HG03064 (cell line): ENCODE measurements at regions not wholly inside any gene's neighbourhood (a gene's known extent, or its start where the extent isn't known, plus 50 kb on each side); places are given as distances from the start of the nearest gene placed in this dataset.
"Not testable (repeated sequence)": the region's sequence is repeated elsewhere in the genome, so short reads cannot be mapped to it uniquely, and the experiment has no call there.

ENCODE experiments used
- ATAC-seq: cut with Tn5 transposase; IDR thresholded peaks from one replicate; pipeline ENCODE4 v1.9.1; 2021; ENCODE audit warnings: low read depth; ENCODE audit not compliant: unreplicated experiment

- no peak for ATAC-seq
Measured at GRCh38 chr21:27787046-27787445, 820.2 kb upstream of the ADAMTS5 start.

DNA sequence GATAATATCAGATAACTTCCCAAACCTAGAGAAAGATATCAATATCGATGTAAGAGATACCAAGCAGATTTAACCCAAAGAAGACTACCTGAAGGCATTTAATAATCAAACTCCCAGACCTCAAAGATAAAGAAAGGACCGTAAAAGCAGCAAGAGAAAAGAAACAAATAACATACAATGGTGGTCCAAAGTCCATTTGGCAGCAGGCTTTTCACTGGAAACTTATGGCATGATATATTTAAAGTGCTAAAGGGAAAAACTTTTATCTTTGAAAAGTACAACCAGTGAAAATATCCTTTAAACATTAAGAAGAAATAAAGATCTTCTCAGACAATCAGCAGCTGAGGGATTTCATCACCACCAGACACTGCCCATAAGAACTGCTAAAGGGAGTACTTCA, 812.7 kb upstream of the ADAMTS5 start:
- no peak for ATAC-seq

DNA sequence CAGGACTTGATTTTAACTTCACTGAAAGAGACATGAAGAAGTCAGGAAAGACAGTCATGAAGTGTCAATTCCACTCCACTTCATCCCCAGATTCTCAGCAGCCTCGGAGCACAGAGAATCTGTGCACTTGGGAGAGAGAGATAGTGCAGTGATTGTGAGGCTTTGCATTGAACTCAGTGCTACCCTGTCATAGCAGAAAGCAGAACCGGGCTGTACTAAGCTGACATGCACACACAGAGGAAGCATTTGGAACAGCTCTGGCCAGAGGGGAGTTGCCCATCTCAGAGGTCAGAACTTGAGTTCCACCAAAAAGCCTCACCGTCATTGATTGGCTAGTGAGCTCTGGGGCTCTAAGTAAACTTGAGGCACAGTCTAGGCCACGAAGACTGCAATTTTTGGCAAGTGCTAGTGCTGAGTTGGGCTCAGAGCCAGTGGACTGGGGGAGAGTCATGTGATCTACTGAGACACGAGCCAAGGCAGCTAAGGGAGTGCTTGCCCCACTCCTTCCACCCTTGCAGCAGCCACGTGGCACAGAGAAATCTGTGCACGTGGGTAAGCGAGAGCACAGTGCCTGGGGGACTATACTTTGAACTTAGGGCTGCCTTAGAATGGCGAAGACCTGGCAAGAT, 810.2 kb upstream of the ADAMTS5 start:
- ATAC-seq = no peak

GRCh38 chr21:27772816-27773215, 805.9 kb upstream of the ADAMTS5 start:
- ATAC-seq = no peak

DNA sequence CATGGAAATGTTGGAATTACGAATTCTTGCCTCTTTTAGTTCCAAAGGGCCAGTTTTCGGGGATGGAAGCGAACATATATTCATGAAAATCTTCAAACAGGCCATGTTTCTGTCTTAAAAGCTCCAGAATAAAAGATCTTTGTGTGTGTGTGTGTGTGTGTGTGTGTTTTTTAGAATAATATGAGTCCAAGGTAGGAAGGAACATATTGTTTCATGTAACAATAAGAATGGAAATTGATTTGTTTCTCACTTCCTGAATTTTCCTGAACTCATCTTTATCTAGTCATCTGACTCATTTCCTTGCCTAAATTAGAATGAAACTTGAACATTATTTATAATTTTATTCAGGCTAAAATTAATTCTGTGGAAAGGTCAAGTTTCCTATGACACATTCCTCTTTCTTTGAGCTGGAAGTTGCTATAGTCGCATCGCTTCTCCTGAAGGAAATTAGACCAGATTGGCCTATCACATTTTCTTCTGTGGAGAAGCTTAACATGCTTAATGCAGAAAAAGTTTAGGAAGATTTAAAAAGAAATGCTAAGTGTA, 805.1 kb upstream of the ADAMTS5 start:
- no peak for ATAC-seq

DNA sequence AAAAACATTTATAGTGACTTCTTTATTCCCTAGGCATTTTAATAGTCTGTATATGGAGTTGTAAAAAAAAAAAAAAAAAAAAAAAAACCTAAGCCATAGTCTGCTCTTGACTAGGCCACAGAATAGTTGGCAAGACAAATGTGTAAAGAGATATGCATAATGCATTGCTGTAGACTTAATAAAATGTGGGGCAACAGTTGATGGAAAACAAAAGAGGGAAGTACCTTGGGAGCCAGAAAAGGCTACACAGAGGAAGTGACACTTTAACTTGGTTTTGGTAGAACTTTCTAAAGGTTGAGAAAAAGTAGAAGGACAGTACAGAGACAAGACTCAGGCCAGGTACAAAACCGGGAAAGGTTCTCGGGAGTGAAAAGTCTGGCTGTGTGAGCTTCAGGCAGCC, 802.9 kb upstream of the ADAMTS5 start:
- ATAC-seq = no peak

- ATAC-seq = not testable (repeated sequence)
Measured at GRCh38 chr21:27768046-27768637, 801.3 kb upstream of the ADAMTS5 start.

GRCh38 chr21:27764056-27764455, 797.2 kb upstream of the ADAMTS5 start:
- no peak for ATAC-seq

- ATAC-seq = no peak
Measured at GRCh38 chr21:27761623-27762022, 794.7 kb upstream of the ADAMTS5 start.

- ATAC-seq = no peak
Measured at GRCh38 chr21:27759820-27760219, 792.9 kb upstream of the ADAMTS5 start.

DNA sequence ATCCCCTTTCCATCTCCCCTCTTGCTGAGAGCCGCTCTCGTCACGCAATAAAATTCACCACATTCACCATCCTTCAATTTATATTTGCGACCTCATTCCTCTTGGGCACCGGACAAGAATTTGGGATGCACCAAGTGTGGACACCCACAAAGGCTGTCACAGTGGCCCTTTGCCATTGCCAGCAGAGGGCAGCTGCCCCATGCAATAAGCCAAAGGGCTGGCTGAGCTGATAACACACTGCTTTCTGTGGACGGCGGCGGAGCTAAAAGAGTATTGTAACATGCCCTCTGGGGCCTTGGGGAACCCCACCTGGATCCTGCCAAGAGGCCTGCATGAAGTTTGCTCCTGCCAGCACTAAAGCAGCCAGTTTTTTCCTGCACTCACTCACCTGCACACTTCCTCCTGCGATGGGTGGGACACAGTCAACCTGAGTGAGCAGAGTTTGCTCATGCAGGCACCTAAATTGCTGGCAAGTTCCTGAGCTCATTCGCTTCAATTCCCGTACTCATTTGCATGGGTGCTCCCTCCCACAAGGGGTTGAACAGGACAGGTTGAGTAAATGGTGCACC, 792.3 kb upstream of the ADAMTS5 start:
- no peak for ATAC-seq

DNA sequence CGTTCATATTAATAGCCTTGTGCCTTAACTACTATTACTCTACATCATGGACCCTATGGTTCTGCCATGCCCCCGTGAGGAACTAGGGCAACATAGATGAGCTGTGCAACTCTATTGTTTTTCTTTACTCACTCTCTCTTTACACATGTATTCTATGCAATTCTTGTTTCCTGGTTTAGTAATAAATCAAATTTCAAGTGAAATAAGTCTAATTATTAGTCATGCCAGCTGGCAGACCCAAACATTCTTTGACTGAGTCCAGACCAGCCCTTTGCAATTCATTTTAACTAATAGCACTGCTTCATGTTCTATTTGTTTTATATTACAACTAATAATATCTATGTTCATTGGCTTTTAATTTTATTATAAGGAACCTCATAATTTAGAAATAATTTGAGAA, 789.3 kb upstream of the ADAMTS5 start:
- ATAC-seq = no peak

- no peak for ATAC-seq
Measured at GRCh38 chr21:27743971-27744564, 777.2 kb upstream of the ADAMTS5 start.

- no peak for ATAC-seq
Measured at GRCh38 chr21:27741736-27742135, 774.8 kb upstream of the ADAMTS5 start.

- ATAC-seq = no peak
Measured at GRCh38 chr21:27740084-27740483, 773.2 kb upstream of the ADAMTS5 start.

DNA sequence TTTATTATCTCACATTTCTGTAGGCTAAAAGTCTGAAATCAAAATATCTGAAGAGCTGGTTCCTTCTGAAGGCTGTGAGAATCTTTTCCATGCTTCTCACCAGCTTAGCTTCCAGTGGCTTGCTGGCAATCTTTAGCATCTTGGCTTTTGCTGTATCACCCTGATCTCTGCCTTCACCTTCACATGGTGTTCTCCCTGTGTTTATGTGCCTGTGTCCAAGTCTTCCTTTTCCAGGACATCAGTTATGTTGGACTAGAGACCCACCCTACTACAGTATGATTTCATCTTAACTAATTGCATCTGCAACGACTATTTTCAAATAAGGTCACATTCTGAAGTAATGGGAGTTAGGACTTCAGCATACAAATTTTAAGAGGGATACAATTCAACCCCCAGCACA, 772.3 kb upstream of the ADAMTS5 start:
- no peak for ATAC-seq

DNA sequence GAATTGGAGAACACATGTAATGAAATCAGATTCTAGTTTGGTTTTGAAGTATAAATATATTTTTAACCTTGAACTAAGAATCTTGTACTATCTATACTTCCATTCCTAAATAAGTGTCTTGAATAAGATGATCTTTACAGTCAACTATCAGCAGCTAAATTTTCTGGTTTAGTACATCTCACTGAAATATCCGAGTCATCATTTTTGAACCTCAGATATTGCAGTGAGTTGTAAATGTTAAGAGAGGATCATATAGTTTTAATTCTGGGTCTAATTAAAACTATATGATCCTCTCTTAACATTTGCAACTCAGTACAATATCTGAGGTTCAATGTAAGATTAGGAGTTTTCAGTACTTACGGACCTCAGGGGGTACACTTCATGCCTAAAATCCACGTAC, 768.8 kb upstream of the ADAMTS5 start:
- no peak for ATAC-seq

DNA sequence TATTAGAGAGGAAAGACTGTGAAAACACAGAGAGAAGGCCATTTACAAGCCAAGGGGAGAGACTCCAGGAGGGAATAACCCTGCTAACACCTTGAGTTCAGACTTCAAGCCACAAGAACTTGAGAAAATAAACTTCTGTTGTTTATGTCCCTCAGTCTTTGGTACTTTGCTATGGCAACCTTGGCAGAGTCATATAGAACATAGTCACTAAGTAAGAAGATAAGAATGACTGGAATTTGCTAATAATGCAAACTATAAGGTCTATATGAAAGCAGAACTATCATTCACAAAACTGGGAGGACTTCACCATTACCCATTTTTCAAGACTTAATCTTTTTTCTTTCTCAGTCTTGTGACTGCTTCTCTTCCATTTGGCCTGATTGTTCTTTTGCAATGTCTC, 767.3 kb upstream of the ADAMTS5 start:
- ATAC-seq = no peak

DNA sequence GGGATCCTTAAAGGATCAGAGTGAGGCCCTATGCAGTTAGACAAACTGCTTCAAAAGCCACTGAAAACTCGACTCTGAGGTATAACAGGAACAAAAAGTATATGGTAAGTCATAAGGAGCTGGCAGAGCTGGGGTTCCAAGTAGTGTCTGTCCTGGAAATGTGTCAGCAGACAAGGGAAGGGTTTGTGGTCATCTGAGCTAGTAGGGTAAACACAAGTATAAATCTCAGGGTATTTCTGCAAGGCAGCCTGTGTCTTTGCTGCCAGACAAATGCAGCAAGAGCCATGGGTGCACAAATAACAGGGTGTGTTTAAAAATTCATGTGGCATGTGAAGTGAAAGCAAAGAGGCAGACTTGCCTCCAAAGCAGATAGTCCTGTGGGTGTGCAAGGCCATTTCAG, 759.0 kb upstream of the ADAMTS5 start:
- no peak for ATAC-seq

- no peak for ATAC-seq
Measured at GRCh38 chr21:27722095-27722494, 755.2 kb upstream of the ADAMTS5 start.

DNA sequence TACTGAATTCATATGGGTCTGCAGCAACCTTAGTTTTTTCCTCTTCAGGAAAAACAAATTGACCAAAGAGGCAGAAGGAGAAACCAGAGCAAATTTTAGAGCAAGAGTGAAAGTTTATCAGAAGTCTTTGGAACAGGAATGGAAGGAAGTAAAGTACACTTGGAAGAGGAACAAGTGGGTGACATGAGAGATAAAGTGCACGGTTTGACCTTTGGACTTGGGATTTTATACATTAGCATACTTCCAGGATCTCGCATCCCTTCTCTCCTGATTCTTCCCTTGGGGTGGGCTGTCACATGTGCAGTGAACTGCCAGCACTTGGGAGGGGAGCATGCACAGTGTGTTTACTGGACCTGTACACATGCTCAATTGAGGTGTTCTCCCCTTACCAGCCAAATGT, 754.8 kb upstream of the ADAMTS5 start:
- no peak for ATAC-seq

DNA sequence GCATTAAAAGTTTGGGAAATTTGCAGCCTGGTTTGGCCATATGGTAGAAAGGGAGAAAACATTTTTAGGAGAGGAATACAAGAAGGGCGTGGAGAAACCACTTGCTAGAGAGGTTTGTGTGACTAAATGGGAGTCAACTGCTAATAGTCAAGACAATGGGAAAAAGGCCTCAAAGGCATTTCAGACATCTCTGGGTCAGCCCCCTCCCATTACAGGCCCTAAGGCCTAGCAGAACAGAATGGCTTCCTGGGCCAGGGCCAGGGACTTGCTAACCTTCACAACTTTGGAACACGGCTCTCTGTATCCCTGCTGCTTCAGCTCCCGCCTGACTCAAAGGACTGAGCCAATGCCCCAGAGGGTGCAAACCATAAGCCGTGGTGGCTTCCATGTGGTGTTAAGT, 752.3 kb upstream of the ADAMTS5 start:
- no peak for ATAC-seq
